ENCODE measurements at regions not wholly inside any gene's neighbourhood (a gene's known extent, or its start where the extent isn't known, plus 50 kb on each side); places are given as distances from the start of the nearest gene placed in this dataset.

DNA sequence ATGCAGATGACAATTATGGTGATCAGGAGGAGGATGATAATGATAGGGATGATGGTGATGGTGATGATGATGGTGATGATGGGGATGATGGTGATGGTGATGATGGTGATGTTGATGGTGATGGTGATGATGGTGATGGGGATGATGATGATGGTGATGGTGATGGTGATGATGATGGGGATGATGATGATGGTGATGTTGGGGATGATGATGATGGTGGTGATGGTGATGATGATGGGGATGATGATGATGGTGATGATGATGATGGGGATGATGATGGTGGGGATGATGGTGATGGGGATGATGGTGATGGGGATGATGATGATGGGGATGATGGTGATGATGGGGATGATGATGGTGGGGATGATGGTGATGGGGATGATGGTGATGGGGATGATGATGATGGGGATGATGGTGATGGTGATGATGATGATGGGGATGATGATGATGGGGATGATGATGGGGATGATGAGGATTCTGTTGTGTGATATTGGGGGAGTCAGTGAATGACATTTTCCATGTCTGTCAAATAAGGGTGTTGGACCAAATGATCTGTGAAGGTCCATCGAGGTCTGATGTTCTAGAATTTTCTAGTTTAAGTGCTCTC is 65.6 kb upstream of the RPL11 start:
- TF ChIP-seq CTCF (IDR thresholded peaks at IDR 0.05) (no peak), TCF7L2 (IDR thresholded peaks at IDR 0.05; ENCODE audit: low read depth, low read length) (no peak), REST (IDR thresholded peaks at IDR 0.05; ENCODE audit: insufficient read depth in 1 of 2, low read depth in 2 of 2, low read length in 1 of 2) (no peak), SIN3A (IDR thresholded peaks at IDR 0.05; ENCODE audit: borderline replicate concordance, insufficient read depth, low read depth, low read length) (no peak), POLR2AphosphoS5 (IDR thresholded peaks at IDR 0.05; ENCODE audit: low read depth, low read length) (no peak)
